Duodenal mucosa (tissue), 2 donors: ENCODE measurements at regions not wholly inside any gene's neighbourhood (a gene's known extent, or its start where the extent isn't known, plus 50 kb on each side); places are given as distances from the start of the nearest gene placed in this dataset.

Experiments
- H3K27ac ChIP-seq: one replicate; pipeline ENCODE4 v1.7.0; 2013; ENCODE audit warnings: low read depth, low read length
- H3K27me3 ChIP-seq, 2 donors: one replicate each; pipeline ENCODE4 v1.7.0; 2013; ENCODE audit warnings: low read length in 2 of 2, control low read depth in 1 of 2; ENCODE audit not compliant: insufficient read depth in 2 of 2, control insufficient read depth in 1 of 2
- H3K36me3 ChIP-seq, 2 donors: one replicate each; pipeline ENCODE4 v1.7.0; 2013; ENCODE audit warnings: low read length in 2 of 2, control low read depth in 1 of 2; ENCODE audit not compliant: insufficient read depth in 2 of 2, control insufficient read depth in 1 of 2
- H3K4me1 ChIP-seq, 2 donors: one replicate each; pipeline ENCODE4 v1.7.0; 2013; ENCODE audit warnings: low read length in 2 of 2, control low read depth in 1 of 2; ENCODE audit not compliant: insufficient read depth in 2 of 2, control insufficient read depth in 1 of 2
- H3K4me3 ChIP-seq, 2 donors: one replicate each; pipeline ENCODE4 v1.7.0; 2013; ENCODE audit warnings: low read length in 2 of 2, low read depth in 1 of 2
- H3K9ac ChIP-seq, 2 donors: one replicate each; pipeline ENCODE4 v1.7.0; 2013; ENCODE audit warnings: low read length in 2 of 2, low read depth in 1 of 2
- H3K9me3 ChIP-seq, 2 donors: one replicate each; pipeline ENCODE4 v1.7.0; 2013; ENCODE audit warnings: low read length in 2 of 2, control low read depth in 1 of 2; ENCODE audit not compliant: control insufficient read depth in 1 of 2

DNA sequence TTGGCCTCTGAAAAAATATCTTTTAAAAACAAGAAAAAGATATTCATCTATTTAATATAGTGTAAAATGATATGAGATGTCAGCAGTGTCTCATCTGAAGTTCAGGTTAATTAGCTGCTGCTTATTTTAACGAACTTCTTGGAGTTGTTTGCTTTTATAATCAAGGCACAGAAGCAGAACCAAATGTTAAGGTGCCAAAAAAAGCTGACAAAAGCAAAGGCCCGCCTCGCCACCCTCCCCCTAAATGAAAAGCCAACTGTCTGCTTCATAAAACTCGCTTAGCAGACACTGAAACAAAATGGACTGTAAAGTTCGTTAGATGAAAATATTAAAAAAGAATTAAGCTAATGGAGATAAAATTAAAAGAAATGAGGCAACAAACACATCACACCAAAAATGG is 562.6 kb downstream of the ZEB2 start:
- H3K4me1 ChIP-seq, result no peaks in the 10 kb centered on the region
- H3K9ac ChIP-seq, result no peak overlapping the region
- H3K27ac ChIP-seq, result no peak overlapping the region
- no peaks in the 10 kb centered on the region for H3K36me3 ChIP-seq
- H3K9me3 ChIP-seq, result no peaks in the 10 kb centered on the region
- H3K27me3 ChIP-seq, result no peaks in the 10 kb centered on the region
- no peak overlapping the region for H3K4me3 ChIP-seq

DNA sequence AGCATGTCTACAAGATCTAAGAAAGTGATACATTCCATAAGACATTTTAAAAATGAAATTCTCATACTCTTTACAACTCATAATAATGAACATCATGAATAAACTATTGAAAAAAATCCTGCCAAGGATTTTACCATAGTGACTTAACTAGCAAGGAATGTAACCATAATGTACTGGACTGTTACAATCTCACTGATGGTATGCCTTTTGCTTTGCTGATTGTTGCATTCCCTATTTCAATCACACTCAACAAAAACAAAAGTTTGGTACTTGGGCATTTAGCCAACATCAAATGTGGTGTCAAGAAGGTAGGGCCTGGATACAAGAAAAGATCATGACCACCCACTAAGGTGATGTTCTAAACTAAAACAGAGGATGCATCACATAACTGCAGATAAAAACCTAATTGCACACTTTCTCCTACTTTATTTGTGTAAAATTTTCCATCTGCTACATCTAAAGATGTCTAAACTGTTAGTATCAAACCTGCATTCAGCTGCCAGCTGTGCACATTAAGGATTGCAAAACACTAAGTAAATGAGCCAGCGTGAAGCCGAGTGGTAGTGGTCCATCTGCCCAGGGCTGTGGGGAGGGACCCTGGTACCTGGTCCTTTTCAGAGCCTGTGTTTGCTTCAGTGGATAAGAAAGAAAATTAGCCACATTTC is 564.4 kb downstream of the ZEB2 start:
- Histone ChIP-seq H3K27me3 (no peaks in the 10 kb centered on the region), H3K27ac (no peak overlapping the region), H3K9me3 (no peaks in the 10 kb centered on the region), H3K9ac (no peak overlapping the region), H3K4me3 (no peak overlapping the region), H3K4me1 (no peaks in the 10 kb centered on the region), H3K36me3 (no peaks in the 10 kb centered on the region)

DNA sequence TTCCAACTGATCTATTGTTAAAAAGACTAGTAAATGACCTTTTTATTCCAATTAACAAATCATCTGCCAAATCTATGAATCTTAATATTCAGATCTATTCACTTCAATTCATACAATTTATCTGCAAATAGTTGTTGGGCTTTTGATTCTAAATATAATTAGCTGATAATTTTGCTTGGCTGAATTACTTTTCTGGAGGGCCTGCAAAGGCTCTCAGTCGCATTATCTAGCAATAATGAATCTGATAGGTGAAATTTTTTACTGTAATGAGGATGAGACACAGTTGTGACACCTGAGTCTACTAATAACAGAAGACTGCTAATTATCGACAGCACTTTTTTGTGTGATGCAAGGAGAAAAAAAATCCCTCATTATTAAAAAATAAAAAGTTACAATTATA is 565.1 kb downstream of the ZEB2 start:
- H3K27ac ChIP-seq, result no peak overlapping the region
- H3K9ac ChIP-seq, result no peak overlapping the region
- no peak overlapping the region for H3K4me3 ChIP-seq
- no peaks in the 10 kb centered on the region for H3K4me1 ChIP-seq
- no peaks in the 10 kb centered on the region for H3K9me3 ChIP-seq
- no peaks in the 10 kb centered on the region for H3K27me3 ChIP-seq
- H3K36me3 ChIP-seq, result no peaks in the 10 kb centered on the region

DNA sequence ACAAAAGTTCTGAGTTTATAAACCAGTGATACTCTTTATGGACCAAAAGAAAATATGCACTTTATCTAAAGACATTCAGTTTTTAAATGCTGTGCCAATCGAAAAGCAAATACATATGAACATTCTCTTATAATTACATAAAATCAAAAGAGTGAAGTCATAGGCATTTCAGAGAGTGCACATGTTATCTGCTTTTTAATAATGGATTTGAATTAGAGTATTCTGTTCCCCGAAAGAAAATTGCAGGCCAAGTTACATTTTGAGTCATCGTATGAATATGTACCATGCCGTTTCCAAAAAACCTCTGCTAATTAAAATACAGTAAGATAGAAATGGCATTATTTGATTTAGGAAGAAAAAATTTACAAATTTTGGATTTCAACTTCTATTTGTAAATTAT is 565.7 kb downstream of the ZEB2 start:
- H3K9ac ChIP-seq, result no peak overlapping the region
- H3K36me3 ChIP-seq, result no peaks in the 10 kb centered on the region
- no peak overlapping the region for H3K27ac ChIP-seq
- H3K27me3 ChIP-seq, result no peaks in the 10 kb centered on the region
- no peak overlapping the region for H3K4me3 ChIP-seq
- H3K9me3 ChIP-seq, result no peaks in the 10 kb centered on the region
- H3K4me1 ChIP-seq, result no peaks in the 10 kb centered on the region

DNA sequence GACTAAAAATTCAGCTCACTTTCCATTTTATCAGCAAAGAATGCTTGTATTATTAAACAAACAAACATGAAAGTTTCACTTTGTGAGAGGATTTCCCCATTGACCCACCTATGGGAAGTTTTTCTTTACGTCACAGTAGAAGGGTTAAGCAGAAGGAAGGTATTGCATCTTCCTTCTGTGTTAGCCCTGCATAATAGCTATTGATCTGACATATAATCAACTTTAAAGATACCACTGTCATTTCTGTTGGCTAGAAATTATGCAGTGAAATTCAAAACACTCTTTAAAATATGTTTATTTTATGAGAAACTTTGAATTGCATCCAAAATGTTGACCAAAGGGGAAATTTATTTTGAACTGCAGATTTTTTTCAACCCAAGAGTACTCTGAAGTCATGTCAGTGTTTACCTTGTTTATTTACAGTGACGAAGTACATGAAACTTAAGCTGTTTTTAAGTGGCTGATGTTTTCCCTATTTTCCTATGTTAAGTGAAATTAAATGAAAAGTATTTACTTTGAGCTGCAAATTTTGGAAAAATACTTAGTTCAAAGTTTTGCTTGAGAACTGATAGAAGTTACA is 566.4 kb downstream of the ZEB2 start:
- no peak overlapping the region for H3K27ac ChIP-seq
- H3K4me1 ChIP-seq, result no peaks in the 10 kb centered on the region
- H3K36me3 ChIP-seq, result no peaks in the 10 kb centered on the region
- H3K9me3 ChIP-seq, result no peaks in the 10 kb centered on the region
- H3K9ac ChIP-seq, result no peak overlapping the region
- H3K4me3 ChIP-seq, result no peak overlapping the region
- H3K27me3 ChIP-seq, result no peaks in the 10 kb centered on the region

DNA sequence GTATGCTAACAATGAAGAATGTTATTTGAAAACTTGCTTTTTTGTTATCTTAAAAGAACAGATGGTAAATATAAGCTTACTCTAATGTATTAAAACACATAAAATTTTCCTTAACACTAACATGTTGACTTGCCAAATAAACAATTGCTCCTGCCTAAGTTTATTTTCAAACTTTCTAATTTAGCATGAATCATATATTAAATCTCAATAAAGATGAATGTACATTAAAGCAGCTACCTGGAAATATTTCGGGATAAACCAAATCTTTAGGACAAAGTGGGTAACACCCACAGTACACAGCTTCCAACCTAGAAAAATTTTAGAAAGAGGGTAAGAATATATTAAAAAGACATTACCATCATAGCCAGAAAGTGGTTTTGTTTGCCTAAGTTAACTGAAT is 567.4 kb downstream of the ZEB2 start:
- Histone ChIP-seq H3K36me3 (no peaks in the 10 kb centered on the region), H3K9ac (no peak overlapping the region), H3K27me3 (no peaks in the 10 kb centered on the region), H3K27ac (no peak overlapping the region), H3K4me3 (no peak overlapping the region), H3K9me3 (no peaks in the 10 kb centered on the region), H3K4me1 (no peaks in the 10 kb centered on the region)

DNA sequence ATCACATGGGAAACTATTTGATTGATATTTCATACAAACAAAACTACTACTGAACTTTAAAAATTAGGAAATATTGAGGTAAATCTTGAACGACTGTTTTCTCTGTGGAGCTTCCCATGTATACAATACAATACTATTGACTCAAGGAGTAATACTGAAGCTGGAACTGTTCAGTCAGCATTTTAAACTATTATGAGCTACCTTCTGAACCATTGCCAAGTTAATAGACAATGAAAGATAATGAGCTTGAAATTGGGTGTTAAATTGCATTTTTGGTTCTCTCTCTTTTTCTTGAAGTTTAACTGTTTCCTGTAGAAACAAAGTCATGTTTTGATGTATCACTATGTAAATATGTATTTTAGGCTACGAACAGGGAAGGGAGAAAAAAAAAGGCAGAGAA is 569.2 kb downstream of the ZEB2 start:
- no peak overlapping the region for H3K9ac ChIP-seq
- no peak overlapping the region for H3K27ac ChIP-seq
- no peaks in the 10 kb centered on the region for H3K4me1 ChIP-seq
- peaks cover 0 to 2% of the 10 kb centered on the region in 2 donors for H3K36me3 ChIP-seq
- H3K4me3 ChIP-seq, result no peak overlapping the region
- no peaks in the 10 kb centered on the region for H3K27me3 ChIP-seq
- no peaks in the 10 kb centered on the region for H3K9me3 ChIP-seq

DNA sequence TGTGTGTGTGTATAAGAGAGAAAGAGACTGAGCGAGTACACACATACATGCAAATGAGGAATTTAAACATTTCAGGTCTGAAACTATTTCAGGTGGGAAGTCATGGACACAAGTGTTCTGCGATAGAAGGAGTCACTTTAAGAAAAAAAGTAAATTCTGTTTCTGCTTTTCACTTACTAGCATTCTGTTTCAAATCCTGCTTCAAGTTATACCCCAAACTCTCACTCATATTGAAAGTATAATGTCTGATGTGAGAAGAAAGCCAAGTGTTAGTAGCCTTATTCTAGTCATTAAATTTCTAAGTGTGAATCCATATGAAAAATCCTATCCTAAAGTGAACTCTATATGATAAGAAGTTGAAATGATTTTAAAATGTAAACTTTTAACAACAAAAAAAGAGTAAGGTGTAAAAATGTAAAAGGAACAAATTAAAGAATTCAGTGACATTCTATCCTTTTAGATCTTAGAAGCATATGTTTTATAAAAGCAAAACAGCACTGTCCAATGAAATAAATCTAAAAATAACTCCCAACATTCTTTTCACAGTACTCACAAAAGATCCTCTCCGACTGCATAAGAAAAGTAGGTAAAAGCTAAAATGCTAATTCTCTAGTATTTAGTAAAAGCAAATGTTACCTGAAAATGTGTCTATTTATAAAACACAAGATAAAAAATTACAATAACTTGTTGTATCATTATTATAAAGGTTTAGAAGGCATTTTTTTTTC is 570.6 kb downstream of the ZEB2 start:
- no peak overlapping the region for H3K9ac ChIP-seq
- peaks cover 0 to 2% of the 10 kb centered on the region in 2 donors for H3K36me3 ChIP-seq
- H3K9me3 ChIP-seq, result no peaks in the 10 kb centered on the region
- no peaks in the 10 kb centered on the region for H3K4me1 ChIP-seq
- no peaks in the 10 kb centered on the region for H3K27me3 ChIP-seq
- no peak overlapping the region for H3K27ac ChIP-seq
- H3K4me3 ChIP-seq, result no peak overlapping the region

DNA sequence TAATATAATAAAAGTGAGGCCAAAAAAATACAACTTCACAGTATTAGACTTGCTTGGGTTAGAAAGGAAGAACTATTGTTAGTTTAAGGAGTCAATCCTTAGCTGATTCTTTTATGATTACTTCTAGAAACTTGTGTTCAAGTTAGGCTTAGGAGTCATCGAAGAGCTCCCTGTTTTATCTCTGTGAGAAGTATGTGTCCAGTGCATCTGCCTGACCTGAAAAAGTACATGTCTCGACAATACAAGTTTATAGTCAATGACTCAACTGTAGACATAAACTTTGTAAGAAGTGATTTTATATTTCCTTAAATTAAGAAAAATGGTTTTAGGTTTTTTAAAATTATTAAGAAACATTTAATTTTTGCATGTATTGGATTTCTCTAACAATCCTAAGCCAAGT is 571.2 kb downstream of the ZEB2 start:
- Histone ChIP-seq H3K27me3 (no peaks in the 10 kb centered on the region), H3K9ac (no peak overlapping the region), H3K4me3 (no peak overlapping the region), H3K9me3 (no peaks in the 10 kb centered on the region), H3K4me1 (no peaks in the 10 kb centered on the region), H3K27ac (no peak overlapping the region), H3K36me3 (peaks cover 0 to 2% of the 10 kb centered on the region in 2 donors)

DNA sequence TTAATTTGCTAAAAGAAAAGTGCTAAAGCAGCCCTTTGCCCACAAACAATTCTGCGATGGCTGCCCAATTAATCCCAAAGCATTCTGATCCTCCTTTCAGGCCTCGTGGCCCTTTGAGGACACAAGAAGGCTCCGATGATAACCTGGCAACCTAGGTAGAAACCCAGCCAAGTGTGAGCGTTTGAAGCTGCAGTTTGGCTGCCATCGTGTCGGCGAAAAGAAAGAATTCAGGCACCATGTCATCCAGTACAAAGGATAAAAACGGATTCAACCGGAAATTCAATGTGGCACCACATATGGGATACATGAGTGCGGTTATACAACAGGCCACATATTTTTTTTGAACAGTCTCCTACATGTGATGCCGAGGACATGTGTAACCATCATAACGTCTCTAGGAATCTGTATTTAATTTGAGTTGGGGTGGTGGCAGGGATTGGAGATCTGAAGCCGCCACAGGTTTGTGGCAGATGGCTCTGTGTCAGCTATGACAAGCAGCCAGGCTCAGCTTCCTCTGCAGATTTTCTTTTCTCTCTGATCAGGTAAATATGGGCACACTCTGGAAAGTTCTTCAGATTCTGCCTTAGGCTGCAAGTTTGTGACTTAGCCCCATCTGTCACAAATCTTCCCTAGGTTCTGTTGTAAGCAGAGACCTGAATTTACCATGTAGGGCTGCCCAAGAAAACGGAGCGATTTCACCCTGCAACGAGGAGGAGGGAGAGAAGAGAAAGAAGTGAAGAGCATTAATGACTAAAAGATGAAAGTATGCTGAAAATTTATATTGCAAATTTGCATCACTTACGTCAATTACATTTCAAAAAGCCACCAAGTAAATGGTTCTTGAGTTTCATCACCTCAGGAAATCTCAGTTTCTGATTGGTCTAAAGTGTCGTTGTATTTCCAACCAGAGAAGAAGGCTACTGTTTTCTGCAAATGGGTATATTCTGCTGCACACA is 573.2 kb downstream of the ZEB2 start:
- no peaks in the 10 kb centered on the region for H3K4me1 ChIP-seq
- no peaks in the 10 kb centered on the region for H3K27me3 ChIP-seq
- peaks cover 0 to 2% of the 10 kb centered on the region in 2 donors for H3K36me3 ChIP-seq
- no peaks in the 10 kb centered on the region for H3K9me3 ChIP-seq
- H3K4me3 ChIP-seq, result no peak overlapping the region
- H3K27ac ChIP-seq, result no peak overlapping the region
- no peak overlapping the region for H3K9ac ChIP-seq
